HG02973 (cell line): ENCODE measurements at regions not wholly inside any gene's neighbourhood (a gene's known extent, or its start where the extent isn't known, plus 50 kb on each side); places are given as distances from the start of the nearest gene placed in this dataset.

Experiments
- ATAC-seq: cut with Tn5 transposase; IDR thresholded peaks from one replicate; pipeline ENCODE4 v1.9.1; 2021; ENCODE audit warnings: moderate library complexity; ENCODE audit not compliant: unreplicated experiment

DNA sequence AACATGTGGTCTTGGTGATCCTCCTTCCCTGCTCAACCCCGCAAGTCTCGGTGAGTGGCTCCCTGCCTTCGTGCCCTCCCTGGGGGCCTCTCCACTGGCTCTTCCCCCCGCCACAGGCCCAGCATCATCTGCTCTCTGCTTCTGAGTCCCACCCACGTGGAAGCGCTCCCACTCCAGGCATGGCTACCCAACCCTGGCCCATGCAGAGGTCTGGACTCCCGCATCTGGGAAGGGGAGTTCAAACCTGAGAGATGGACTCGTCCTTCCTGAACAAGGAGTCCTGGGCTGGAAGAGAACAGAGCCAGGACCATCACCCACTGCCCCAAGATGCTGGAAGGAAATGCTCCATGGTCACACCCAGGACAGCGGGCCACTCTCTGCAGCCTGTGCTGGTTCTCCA lies 90.8 kb downstream of the DHCR7 start:
- ATAC-seq: no peak

- no peak for ATAC-seq
These were observed 91.3 kb downstream of the DHCR7 start for GRCh38 chr11:71356904-71357303.

GRCh38 chr11:71356280-71356876 lies 91.8 kb downstream of the DHCR7 start:
- no peak for ATAC-seq

DNA sequence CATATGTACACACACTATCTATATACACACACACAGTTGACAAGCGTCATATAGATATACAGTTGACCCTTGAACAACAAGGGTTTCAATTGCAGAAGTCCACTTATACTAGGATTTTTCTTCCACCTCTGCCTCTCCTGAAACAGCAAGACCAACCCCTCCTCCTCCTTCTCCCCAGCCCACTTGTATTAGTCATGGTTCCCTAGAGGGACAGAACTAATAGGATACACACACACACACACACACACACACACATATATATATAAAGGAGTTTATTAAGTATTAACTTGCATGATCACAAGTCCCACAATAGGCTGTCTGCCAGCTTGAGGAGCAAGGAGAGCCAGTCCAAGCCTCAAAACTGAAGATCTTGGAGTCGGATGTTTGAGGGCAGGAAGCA lies 92.9 kb downstream of the DHCR7 start:
- ATAC-seq: no peak

DNA sequence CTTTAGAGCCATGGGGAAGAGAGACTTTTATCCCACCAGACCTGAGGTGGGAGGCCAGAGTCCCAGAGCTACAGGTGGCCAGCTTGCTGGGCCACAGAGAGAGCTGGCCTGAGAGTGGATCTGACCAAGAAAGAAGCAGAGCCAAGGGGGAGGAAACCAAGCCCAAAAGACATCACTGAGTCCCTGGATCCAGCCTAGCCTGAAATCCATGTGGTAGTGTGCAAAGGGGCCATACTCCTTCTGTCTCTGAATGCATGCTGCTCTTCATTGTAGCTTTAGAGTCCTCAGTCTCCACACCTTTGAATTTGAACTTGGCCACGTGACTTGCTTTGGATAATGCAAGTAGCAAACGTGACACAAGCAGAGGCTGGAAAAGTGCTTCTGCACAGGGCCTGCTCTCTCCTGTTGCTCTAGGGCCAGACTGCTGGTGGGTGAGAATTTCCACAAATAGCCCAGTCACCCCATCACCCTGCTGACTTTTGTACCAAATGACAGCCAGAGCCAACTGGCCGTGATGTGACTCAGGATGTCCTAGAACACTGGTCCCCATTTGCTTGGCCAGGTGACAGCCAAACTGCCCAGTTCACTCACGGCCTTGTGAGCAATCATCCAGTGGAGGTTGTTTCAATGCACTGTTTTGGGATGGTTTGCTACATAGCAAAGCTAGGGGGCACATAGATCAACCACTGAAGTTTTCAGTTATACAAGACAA lies 93.6 kb downstream of the DHCR7 start:
- no peak for ATAC-seq

GRCh38 chr11:71352748-71353147 lies 95.4 kb downstream of the DHCR7 start:
- no peak for ATAC-seq

DNA sequence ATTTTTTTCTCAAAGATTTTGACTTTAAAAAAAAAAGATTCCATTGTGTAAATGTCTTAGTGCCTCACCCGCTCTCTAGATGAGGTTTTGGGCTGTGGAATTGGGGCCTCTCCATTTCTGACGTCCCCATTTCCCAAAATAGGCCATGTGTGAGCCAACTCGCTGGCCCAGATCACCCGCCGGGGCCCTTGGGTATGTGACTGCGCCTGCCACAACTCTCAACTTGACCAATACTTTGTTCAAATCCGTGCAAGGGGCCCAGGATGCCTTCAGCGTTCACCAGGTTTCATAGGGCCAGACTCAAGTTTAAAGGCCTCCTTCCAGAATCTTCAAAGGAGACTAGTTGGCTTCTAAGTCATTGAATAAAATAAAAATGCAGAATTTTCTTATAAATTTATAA lies 96.0 kb downstream of the DHCR7 start:
- ATAC-seq: no peak

GRCh38 chr11:71349627-71350026 lies 97.2 kb upstream of the SHANK2 start:
- no peak for ATAC-seq

DNA sequence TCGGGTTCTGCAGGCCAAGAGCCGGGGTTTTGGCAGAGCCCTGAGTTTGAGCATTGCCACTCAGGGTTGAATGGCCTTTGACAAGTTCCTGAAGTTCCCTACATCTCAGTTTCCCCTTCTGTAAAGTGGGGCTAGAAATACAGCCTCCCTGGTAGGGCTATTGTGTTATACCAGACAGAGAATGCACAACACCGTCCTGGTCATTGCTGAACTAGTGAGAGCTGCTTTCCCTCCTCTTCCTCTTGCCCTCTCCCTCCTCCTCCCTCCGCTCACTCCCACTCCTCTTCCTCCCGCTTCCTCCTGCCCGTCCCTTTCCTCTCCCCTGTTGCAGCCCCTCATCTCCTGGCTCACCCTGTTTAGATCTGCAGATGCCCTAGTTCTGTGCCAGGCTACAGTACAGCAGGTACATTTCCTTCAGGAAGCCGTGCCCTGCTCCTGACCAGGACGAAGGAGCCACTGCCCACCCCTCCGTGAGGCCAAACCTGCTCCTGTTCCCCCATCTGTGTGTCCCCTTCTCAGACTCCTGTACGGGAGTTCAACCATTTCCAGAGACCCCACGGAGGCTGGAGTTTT lies 91.5 kb upstream of the SHANK2 start:
- ATAC-seq: no peak

GRCh38 chr11:71342951-71343827 lies 90.8 kb upstream of the SHANK2 start:
- ATAC-seq: no peak

- no peak for ATAC-seq
These were observed 89.7 kb upstream of the SHANK2 start for GRCh38 chr11:71342116-71342515.

DNA sequence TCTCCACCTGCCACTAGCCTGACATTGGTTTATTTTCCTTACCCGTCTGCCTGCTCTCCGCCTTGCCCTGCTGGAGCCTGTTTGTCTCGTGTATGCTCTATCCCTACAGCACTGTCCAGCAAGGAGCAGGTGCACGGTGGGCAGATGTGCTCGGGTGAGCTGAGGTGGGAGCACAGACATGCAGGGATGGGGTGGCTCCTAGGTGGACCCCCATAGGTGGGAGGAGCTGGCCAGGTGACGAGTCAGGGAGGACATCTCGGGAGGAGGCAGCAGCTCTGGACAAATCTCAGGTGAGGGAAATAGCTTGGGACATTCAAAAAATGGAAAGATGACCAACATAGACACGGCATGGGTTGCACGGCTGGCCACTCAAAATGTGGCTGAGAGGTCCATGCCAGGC lies 89.2 kb upstream of the SHANK2 start:
- ATAC-seq: no peak

GRCh38 chr11:71341173-71341572 lies 88.8 kb upstream of the SHANK2 start:
- no peak for ATAC-seq

GRCh38 chr11:71340086-71340606 lies 87.8 kb upstream of the SHANK2 start:
- no peak for ATAC-seq

- ATAC-seq: no peak
These were observed 87.1 kb upstream of the SHANK2 start for GRCh38 chr11:71339396-71339881.

- ATAC-seq: no peak
These were observed 86.5 kb upstream of the SHANK2 start for GRCh38 chr11:71338801-71339395.

GRCh38 chr11:71336996-71337754 lies 84.8 kb upstream of the SHANK2 start:
- no peak for ATAC-seq

DNA sequence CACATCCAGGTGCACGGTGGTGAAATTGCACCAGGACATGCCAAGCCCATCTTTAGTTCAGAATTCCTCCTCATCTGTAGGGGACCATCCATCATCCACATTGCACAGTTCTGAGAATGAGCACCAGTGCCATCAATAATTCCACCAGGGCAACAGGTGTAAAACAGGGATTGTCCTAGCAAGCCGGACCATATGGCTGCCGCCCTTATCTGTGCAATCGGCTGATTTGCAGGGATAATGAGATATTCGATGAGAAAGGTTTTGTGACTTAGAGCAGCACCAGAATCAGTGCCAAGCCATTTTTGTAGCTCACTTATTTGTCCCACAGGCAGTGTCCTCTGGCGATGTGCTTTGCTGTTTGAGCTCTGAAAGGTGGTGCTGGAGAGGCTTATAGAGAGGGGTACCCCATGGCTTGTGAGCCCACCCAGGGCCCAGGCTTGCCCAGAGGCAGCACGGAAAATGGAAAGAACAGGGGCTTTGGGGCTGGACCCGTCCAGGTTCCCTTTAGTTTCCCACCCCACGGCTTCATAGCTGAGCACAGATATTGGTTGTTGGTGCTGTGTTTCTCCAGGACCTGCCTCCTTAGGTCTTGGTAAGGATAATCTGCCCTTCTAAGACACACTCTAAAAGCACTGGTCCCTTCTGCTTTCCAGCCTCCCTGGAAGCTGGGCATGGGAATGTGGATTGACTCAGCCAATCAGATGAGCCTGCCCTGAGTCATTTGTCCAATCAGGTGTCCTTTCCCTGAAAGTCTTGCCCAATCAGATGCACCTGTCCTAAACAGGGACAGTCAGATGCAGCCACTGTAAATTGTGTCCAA lies 84.0 kb upstream of the SHANK2 start:
- ATAC-seq: no peak

DNA sequence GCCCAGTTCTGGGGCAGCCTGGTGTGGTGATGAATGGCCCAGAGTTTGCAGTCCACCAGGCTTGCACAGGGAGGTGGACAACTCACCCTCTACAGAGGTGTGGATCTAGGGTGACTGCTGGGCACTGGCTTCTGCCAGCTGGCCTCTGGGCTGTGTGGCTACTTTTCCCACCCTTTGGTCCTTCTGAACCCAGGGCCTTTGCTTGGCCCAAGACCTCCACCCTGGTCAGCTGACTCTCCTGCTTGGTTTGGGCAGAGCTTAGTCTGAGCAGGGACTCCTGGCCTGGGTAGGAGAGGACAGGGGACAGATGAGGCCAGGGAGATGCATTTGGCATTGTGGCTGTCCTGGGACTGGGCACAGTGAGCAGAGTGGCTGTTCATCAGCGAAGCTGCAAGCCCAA lies 83.0 kb upstream of the SHANK2 start:
- ATAC-seq: no peak
